Glutamatergic neuron (in vitro differentiated cells): ENCODE measurements at regions not wholly inside any gene's neighbourhood (a gene's known extent, or its start where the extent isn't known, plus 50 kb on each side); places are given as distances from the start of the nearest gene placed in this dataset.

Experiments used
- DNase-seq: peaks from one replicate; pipeline ENCODE4 v3.0.0; 2022
- H3K27ac Mint-ChIP-seq: one replicate; pipeline ENCODE4 v1.8.0; 2020; ENCODE audit warnings: mild to moderate bottlenecking, mixed read lengths, inconsistent platforms; ENCODE audit not compliant: unreplicated experiment
- H3K27me3 Mint-ChIP-seq: one replicate; pipeline ENCODE4 v1.8.0; 2020; ENCODE audit warnings: mild to moderate bottlenecking, moderate library complexity, mixed read lengths, inconsistent platforms; ENCODE audit not compliant: unreplicated experiment
- H3K36me3 Mint-ChIP-seq: one replicate; pipeline ENCODE4 v1.8.0; 2020; ENCODE audit warnings: mild to moderate bottlenecking, mixed read lengths, inconsistent platforms; ENCODE audit not compliant: unreplicated experiment
- H3K4me1 Mint-ChIP-seq: one replicate; pipeline ENCODE4 v1.8.0; 2020; ENCODE audit warnings: mild to moderate bottlenecking, low read depth, mixed read lengths, inconsistent platforms; ENCODE audit not compliant: unreplicated experiment
- H3K4me3 Mint-ChIP-seq: one replicate; pipeline ENCODE4 v1.8.0; 2020; ENCODE audit warnings: mild to moderate bottlenecking, mixed read lengths, inconsistent platforms; ENCODE audit not compliant: unreplicated experiment
- H3K9me3 Mint-ChIP-seq: one replicate; pipeline ENCODE4 v1.8.0; 2020; ENCODE audit warnings: mild to moderate bottlenecking, moderate library complexity, mixed read lengths, inconsistent platforms; ENCODE audit not compliant: unreplicated experiment
- CTCF ChIP-seq: fragments of 200-600 bp; sonication (generic); IDR thresholded peaks from one replicate; pipeline ENCODE4 v1.5.0; 2021; ENCODE audit not compliant: partially characterized antibody, unreplicated experiment

GRCh38 chr2:145157036-145157675, 637.2 kb upstream of the ZEB2 start:
- DNase-seq, result no peak
- no peaks in the 10 kb centered on the region for H3K4me1 Mint-ChIP-seq
- H3K27me3 Mint-ChIP-seq, result no peaks in the 10 kb centered on the region
- no peak overlapping the region for H3K27ac Mint-ChIP-seq
- no peaks in the 10 kb centered on the region for H3K36me3 Mint-ChIP-seq
- no peaks in the 10 kb centered on the region for H3K9me3 Mint-ChIP-seq
- no peak overlapping the region for H3K4me3 Mint-ChIP-seq
- no peak for TF ChIP-seq CTCF

GRCh38 chr2:145156199-145156598, 636.3 kb upstream of the ZEB2 start:
- H3K4me3 Mint-ChIP-seq, result no peak overlapping the region
- DNase-seq, result no peak
- H3K27me3 Mint-ChIP-seq, result no peaks in the 10 kb centered on the region
- no peak overlapping the region for H3K27ac Mint-ChIP-seq
- no peaks in the 10 kb centered on the region for H3K9me3 Mint-ChIP-seq
- no peaks in the 10 kb centered on the region for H3K36me3 Mint-ChIP-seq
- no peaks in the 10 kb centered on the region for H3K4me1 Mint-ChIP-seq
- TF ChIP-seq CTCF, result no peak

GRCh38 chr2:145155196-145155595, 635.3 kb upstream of the ZEB2 start:
- Mint-ChIP-seq H3K4me3 (no peak overlapping the region), H3K27me3 (no peaks in the 10 kb centered on the region), H3K9me3 (no peaks in the 10 kb centered on the region), H3K36me3 (no peaks in the 10 kb centered on the region), H3K27ac (no peak overlapping the region), H3K4me1 (no peaks in the 10 kb centered on the region)
- TF ChIP-seq CTCF, result no peak
- DNase-seq, result no peak

- no peak for TF ChIP-seq CTCF
- no peaks in the 10 kb centered on the region for H3K27me3 Mint-ChIP-seq
- H3K27ac Mint-ChIP-seq, result no peak overlapping the region
- no peak overlapping the region for H3K4me3 Mint-ChIP-seq
- no peaks in the 10 kb centered on the region for H3K4me1 Mint-ChIP-seq
- DNase-seq, result no peak
- H3K9me3 Mint-ChIP-seq, result no peaks in the 10 kb centered on the region
- no peaks in the 10 kb centered on the region for H3K36me3 Mint-ChIP-seq
These were observed 634.8 kb upstream of the ZEB2 start for GRCh38 chr2:145154731-145155130.

- Mint-ChIP-seq H3K27ac (no peak overlapping the region), H3K4me1 (peaks cover 3% of the 10 kb centered on the region), H3K36me3 (no peaks in the 10 kb centered on the region), H3K9me3 (no peaks in the 10 kb centered on the region), H3K27me3 (no peaks in the 10 kb centered on the region), H3K4me3 (no peak overlapping the region)
- TF ChIP-seq CTCF, result no peak
- no peak for DNase-seq
These were observed 626.8 kb upstream of the ZEB2 start for GRCh38 chr2:145146691-145147090.
